H1 (cell line): ENCODE measurements at regions not wholly inside any gene's neighbourhood (a gene's known extent, or its start where the extent isn't known, plus 50 kb on each side); places are given as distances from the start of the nearest gene placed in this dataset.

Experiments
- CTCF ChIA-PET: fragments of 300-600 bp; sonication (Branson Sonifier 250); formaldehyde crosslinking; loops from one replicate; lab custom pipeline; 2021; ENCODE audit not compliant: partially characterized antibody; lab: Charles Lee
- POLR2A ChIA-PET: fragments of 300-600 bp; sonication (Branson Sonifier 250); formaldehyde crosslinking; loops from one replicate; lab custom pipeline; 2021; ENCODE audit warnings: inconsistent platforms; ENCODE audit not compliant: partially characterized antibody; lab: Charles Lee
- DNase-seq, 2 experiments: peaks; one replicate each; pipeline versions ENCODE4 v3.0.0 to v3.0.0-alpha.2; 2010 to 2022; ENCODE audit warnings: low spot score in 2 of 2, low read depth in 1 of 2, mixed read lengths in 1 of 2
- FAIRE-seq: peaks from 2 replicates; lab custom pipeline; 2011; peaks lifted over from hg19 to GRCh38; lab: Jason Lieb, UNC
- H2AFZ ChIP-seq: 2 replicates; pipeline ENCODE4 v1.8.1; 2012; ENCODE audit warnings: low read length, inconsistent platforms
- H2AK5ac ChIP-seq: 2 replicates; pipeline ENCODE4 v1.6.1; 2013; ENCODE audit warnings: low read depth, low read length
- H2BK120ac ChIP-seq: replicated peaks from 2 replicates; pipeline ENCODE3; 2013; ENCODE audit warnings: low read depth, low read length, inconsistent platforms
- H2BK12ac ChIP-seq: 2 replicates; pipeline ENCODE4 v1.6.1; 2013; ENCODE audit warnings: low read depth, low read length
- H2BK15ac ChIP-seq: 2 replicates; pipeline ENCODE4 v1.6.1; 2013; ENCODE audit warnings: low read length
- H2BK20ac ChIP-seq: 2 replicates; pipeline ENCODE4 v1.6.1; 2013; ENCODE audit warnings: low read length
- H2BK5ac ChIP-seq: 2 replicates; pipeline ENCODE4 v1.6.1; 2013; ENCODE audit warnings: low read depth, low read length
- H3K14ac ChIP-seq: 2 replicates; pipeline ENCODE4 v1.6.1; 2013; ENCODE audit warnings: inconsistent platforms; ENCODE audit not compliant: insufficient read length
- H3K18ac ChIP-seq: 2 replicates; pipeline ENCODE4 v1.6.1; 2013; ENCODE audit warnings: low read length; ENCODE audit errors: extremely low read depth
- H3K23ac ChIP-seq: 2 replicates; pipeline ENCODE4 v1.6.1; 2013; ENCODE audit warnings: inconsistent platforms; ENCODE audit not compliant: insufficient read length
- H3K23me2 ChIP-seq: 2 replicates; pipeline ENCODE4 v1.6.1; 2013; ENCODE audit warnings: low read depth, low read length
- H3K27ac ChIP-seq: 2 replicates; pipeline ENCODE4 v1.6.1; 2011; ENCODE audit warnings: low read depth, low read length, inconsistent platforms
- H3K27me3 ChIP-seq, 4 experiments: replicated peaks in 1 of 4; 1 replicate in 1 of 4; 2 replicates in 3 of 4; pipeline versions ENCODE4 v1.6.1 to v1.8.1; 2011 to 2013; ENCODE audit warnings: low read length in 3 of 4, mild to moderate bottlenecking in 3 of 4, inconsistent platforms in 2 of 4, mixed read lengths in 2 of 4, moderate library complexity in 1 of 4; ENCODE audit not compliant: control insufficient read depth in 3 of 4, insufficient read depth in 3 of 4; ENCODE audit errors: extremely low read depth in 1 of 4
- H3K36me3 ChIP-seq, 4 experiments: 2 replicates each; pipeline versions ENCODE4 v1.6.1 to v1.8.1; 2011 to 2013; ENCODE audit warnings: mild to moderate bottlenecking in 4 of 4, low read length in 3 of 4, moderate library complexity in 2 of 4, control low read depth in 1 of 4, inconsistent platforms in 1 of 4; ENCODE audit not compliant: insufficient read depth in 4 of 4, control insufficient read depth in 2 of 4
- H3K4ac ChIP-seq: replicated peaks from 2 replicates; pipeline ENCODE3; 2013; ENCODE audit warnings: low read length, low read depth, mixed read lengths, inconsistent platforms; ENCODE audit not compliant: insufficient read length
- H3K4me1 ChIP-seq, 4 experiments: replicated peaks in 1 of 4; 1 replicate in 1 of 4; 2 replicates in 3 of 4; pipeline versions ENCODE4 v1.6.1 to v1.8.1; 2011 to 2013; ENCODE audit warnings: low read length in 3 of 4, inconsistent platforms in 2 of 4, mixed read lengths in 1 of 4; ENCODE audit not compliant: insufficient read depth in 4 of 4, control insufficient read depth in 3 of 4
- H3K4me2 ChIP-seq, 2 experiments: 2 replicates each; pipeline versions ENCODE4 v1.6.1 to v1.8.1; 2011 to 2013; ENCODE audit warnings: low read depth in 2 of 2, low read length in 2 of 2, control low read depth in 1 of 2, inconsistent platforms in 1 of 2, mild to moderate bottlenecking in 1 of 2; ENCODE audit not compliant: insufficient read depth in 1 of 2
- H3K4me3 ChIP-seq, 4 experiments: fragments of 200-600, 300-600 bp in 1 of 4; sonication (generic), shearing (Covaris generic), sonication (Bioruptor Twin) in 1 of 4; 2 replicates each; pipeline versions ENCODE4 v1.5.1 to v1.8.1; 2011 to 2016; ENCODE audit warnings: low read length in 4 of 4, low read depth in 3 of 4, control low read depth in 2 of 4, inconsistent platforms in 2 of 4, mild to moderate bottlenecking in 2 of 4, mixed read lengths in 1 of 4, moderate library complexity in 1 of 4; ENCODE audit not compliant: insufficient read depth in 2 of 4; ENCODE audit errors: extremely low read depth in 1 of 4
- H3K56ac ChIP-seq: replicated peaks from 2 replicates; pipeline ENCODE3; 2013; ENCODE audit warnings: low read depth, mild to moderate bottlenecking, mixed read lengths, low read length, inconsistent platforms; ENCODE audit not compliant: insufficient read length
- H3K79me1 ChIP-seq: 2 replicates; pipeline ENCODE4 v1.6.1; 2013; ENCODE audit warnings: low read depth, low read length, control low read depth
- H3K79me2 ChIP-seq, 2 experiments: 2 replicates each; pipeline versions ENCODE4 v1.6.1 to v1.8.1; 2012 to 2013; ENCODE audit warnings: low read length in 2 of 2, mild to moderate bottlenecking in 2 of 2, inconsistent platforms in 1 of 2; ENCODE audit not compliant: insufficient read depth in 2 of 2, control insufficient read depth in 1 of 2
- H3K9ac ChIP-seq, 4 experiments: replicated peaks in 1 of 4; 1 replicate in 1 of 4; 2 replicates in 3 of 4; pipeline versions ENCODE4 v1.6.1 to v1.8.1; 2011 to 2013; ENCODE audit warnings: low read depth in 3 of 4, low read length in 3 of 4, control low read depth in 2 of 4, mild to moderate bottlenecking in 2 of 4, moderate library complexity in 2 of 4, inconsistent platforms in 1 of 4; ENCODE audit errors: extremely low read depth in 1 of 4
- H3K9me3 ChIP-seq, 2 experiments: 2 replicates each; pipeline versions ENCODE4 v1.6.1 to v1.8.1; 2012 to 2013; ENCODE audit warnings: mild to moderate bottlenecking in 2 of 2, moderate library complexity in 2 of 2, control low read depth in 1 of 2, inconsistent platforms in 1 of 2, low read depth in 1 of 2, low read length in 1 of 2, mixed read lengths in 1 of 2; ENCODE audit not compliant: insufficient read depth in 2 of 2
- H4K20me1 ChIP-seq, 2 experiments: replicated peaks in 1 of 2; 2 replicates each; pipeline versions ENCODE3 to v1.8.1; 2011 to 2013; ENCODE audit warnings: inconsistent platforms in 2 of 2, low read length in 2 of 2, mild to moderate bottlenecking in 1 of 2; ENCODE audit not compliant: insufficient read depth in 2 of 2, control insufficient read depth in 1 of 2
- H4K5ac ChIP-seq: 2 replicates; pipeline ENCODE4 v1.6.1; 2013; ENCODE audit warnings: low read length, low read depth, mixed read lengths, inconsistent platforms; ENCODE audit not compliant: insufficient read length
- H4K8ac ChIP-seq: 2 replicates; pipeline ENCODE4 v1.8.0; 2013; ENCODE audit warnings: mild to moderate bottlenecking, moderate library complexity, low read length, inconsistent platforms; ENCODE audit not compliant: insufficient read depth; ENCODE audit errors: extremely low read depth
- H4K91ac ChIP-seq: replicated peaks from 2 replicates; pipeline ENCODE3; 2013; ENCODE audit warnings: low read length, mixed read lengths, inconsistent platforms; ENCODE audit not compliant: insufficient read length
- ATF2 ChIP-seq: IDR thresholded peaks from 2 replicates; pipeline ENCODE4 v1.6.1; 2012; ENCODE audit warnings: low read length, inconsistent platforms
- KDM1A ChIP-seq: fragments of 200-600, 300-600 bp; sonication (generic); IDR thresholded peaks from 2 replicates; pipeline ENCODE4 v1.7.1; 2016; ENCODE audit warnings: mild to moderate bottlenecking, low read length, borderline replicate concordance
- WGBS, 2 experiments: shearing (Covaris generic) in 1 of 2; methylation state at CpG; one replicate each; pipeline versions ENCODE4 v1.1.6 to v1.1.7; 2013 to 2015; ENCODE audit warnings: low lambda C conversion rate in 2 of 2, mixed read lengths in 2 of 2, inconsistent platforms in 1 of 2, low coverage in 1 of 2, missing lambda C conversion rate in 1 of 2; ENCODE audit not compliant: insufficient replicate concordance in 2 of 2, insufficient coverage in 1 of 2, insufficient read length in 1 of 2; ENCODE audit errors: extremely low coverage in 1 of 2, missing lambda C conversion rate in 1 of 2; 5-methylcytosine and 5-hydroxymethylcytosine counted together

- H2AK5ac ChIP-seq: no peak overlapping the region
Measured at GRCh38 chr7:22962775-22963350, 51.1 kb downstream of the HYCC1 start.

More at GRCh38 chr7:22962775-22963350, 51.1 kb downstream of the HYCC1 start:
- ChIA-PET POLR2A (no interaction called here), CTCF (interaction anchor here (0.7 to 1.1 kb wide), 2 partner anchors 11 to 402 kb away, joined by 3 read pairs; no protein-coding TSS in a partner anchor)
- FAIRE-seq: no peak
- Histone ChIP-seq H3K18ac (no peak overlapping the region), H3K4me1 (no peaks in the 10 kb centered on the region), H2BK20ac (no peak overlapping the region), H3K4ac (no peak overlapping the region), H3K27ac (no peak overlapping the region), H3K4me3 (no peak overlapping the region), H4K8ac (no peak overlapping the region), H4K20me1 (no peaks in the 10 kb centered on the region), H3K23ac (no peak overlapping the region), H3K36me3 (peaks cover 0 to 21% (median 5%) of the 10 kb centered on the region in 4 experiments; a peak in 6 of 8 replicates), H4K5ac (no peak overlapping the region), H2BK5ac (no peak overlapping the region), H3K27me3 (no peaks in the 10 kb centered on the region), H2AFZ (no peak overlapping the region), H3K4me2 (no peak overlapping the region), H2BK120ac (no peak overlapping the region), H3K23me2 (no peaks in the 10 kb centered on the region), H3K9me3 (no peaks in the 10 kb centered on the region), H3K14ac (no peak overlapping the region), H3K56ac (no peak overlapping the region), H4K91ac (no peak overlapping the region), H3K9ac (no peak overlapping the region), H2BK15ac (no peak overlapping the region), H3K79me2 (no peaks in the 10 kb centered on the region), H3K79me1 (no peaks in the 10 kb centered on the region), H2BK12ac (no peak overlapping the region)
- TF ChIP-seq ATF2: no peak
- TF ChIP-seq KDM1A: no peak
- no peak for DNase-seq
- WGBS, 2 experiments: 98% methylated on average over 3 of the region's 3 CpGs; no CpG with 5 or more reads in 1 of the 2 experiments
